GM12878 (cell line): ENCODE measurements at regions not wholly inside any gene's neighbourhood (a gene's known extent, or its start where the extent isn't known, plus 50 kb on each side); places are given as distances from the start of the nearest gene placed in this dataset.

Source experiments
- ATAC-seq: fragments of 200-7000 bp; cut with Tn5 transposase; 3 replicates; pipeline ENCODE4 v1.9.1; 2020; ENCODE audit warnings: mild to moderate bottlenecking, moderate library complexity
- BruUV-seq: library from RNA; stranded (reverse); fragments of 400-500 nt; replicated peaks from 2 replicates; lab custom pipeline; 2021; lab: Mats Ljungman, UMichigan
- CTCF ChIA-PET: fragments of 300-600 bp; sonication (Branson Sonifier 250); formaldehyde crosslinking; extraction: SDS; loops from one replicate; lab custom pipeline; 2021; ENCODE audit warnings: inconsistent platforms; lab: Yijun Ruan, JAX
- POLR2A ChIA-PET: fragments of 350-600 bp; formaldehyde crosslinking; extraction: SDS; loops from one replicate; lab custom pipeline; 2021; ENCODE audit warnings: inconsistent platforms; lab: Charles Lee
- RAD21 ChIA-PET: fragments of 300-600 bp; sonication (Branson Sonifier 250); formaldehyde crosslinking; loops from one replicate; lab custom pipeline; 2023; ENCODE audit warnings: antibody characterized with exemption; ENCODE audit not compliant: unreplicated experiment; lab: Charles Lee
- SMC1A ChIA-PET: fragments of 300-600 bp; sonication (Branson Sonifier 250); formaldehyde crosslinking; loops from one replicate; lab custom pipeline; 2023; ENCODE audit not compliant: unreplicated experiment, uncharacterized antibody; lab: Charles Lee
- DNase-seq: peaks from one replicate; pipeline ENCODE4 v3.0.0-alpha.2; 2011; ENCODE audit warnings: low read depth, low spot score
- FAIRE-seq: peaks from 3 replicates; lab custom pipeline; 2011; peaks lifted over from hg19 to GRCh38; lab: Jason Lieb, UNC
- H2AFZ ChIP-seq: 2 replicates; pipeline ENCODE4 v1.6.0; 2011; ENCODE audit warnings: low read depth, low read length, control low read depth; ENCODE audit not compliant: control insufficient read depth
- H3K27ac ChIP-seq: 2 replicates; pipeline ENCODE4 v1.5.1; 2011; ENCODE audit warnings: control low read depth; ENCODE audit not compliant: control insufficient read depth, insufficient read depth
- H3K27me3 ChIP-seq, 2 experiments: replicated peaks in 1 of 2; 2 replicates each; pipeline versions ENCODE4 v1.6.0 to v1.6.1; 2011; ENCODE audit warnings: low read length in 1 of 2; ENCODE audit not compliant: control insufficient read depth in 2 of 2, insufficient read depth in 2 of 2
- H3K36me3 ChIP-seq, 2 experiments: 2 replicates each; pipeline ENCODE4 v1.5.1; 2011; ENCODE audit warnings: low read length in 1 of 2; ENCODE audit not compliant: control insufficient read depth in 2 of 2, insufficient read depth in 2 of 2
- H3K4me1 ChIP-seq: 2 replicates; pipeline ENCODE4 v1.6.1; 2011; ENCODE audit warnings: mild to moderate bottlenecking, low read length, moderate library complexity, mixed read lengths; ENCODE audit not compliant: control insufficient read depth, insufficient read depth
- H3K4me2 ChIP-seq: 2 replicates; pipeline ENCODE4 v1.6.0; 2011; ENCODE audit warnings: control low read depth; ENCODE audit not compliant: control insufficient read depth, insufficient read depth
- H3K4me3 ChIP-seq: fragments of 200-600 bp; sonication (generic); 2 replicates; pipeline ENCODE4 v1.5.1; 2016
- H3K79me2 ChIP-seq: 2 replicates; pipeline ENCODE4 v1.6.0; 2011; ENCODE audit warnings: low read length; ENCODE audit not compliant: control insufficient read depth, insufficient read depth
- H3K9ac ChIP-seq: 2 replicates; pipeline ENCODE4 v1.8.0; 2011; ENCODE audit warnings: low read length, control low read depth, mixed read lengths; ENCODE audit not compliant: control insufficient read depth, insufficient read depth
- H3K9me3 ChIP-seq: replicated peaks from 3 replicates; pipeline ENCODE4 v1.5.1; 2011; ENCODE audit warnings: mild to moderate bottlenecking, low read length; ENCODE audit not compliant: control insufficient read depth, insufficient read depth
- H4K20me1 ChIP-seq: 2 replicates; pipeline ENCODE4 v1.6.0; 2011; ENCODE audit not compliant: control insufficient read depth, insufficient read depth
- CBX5 ChIP-seq: sonication (generic); IDR thresholded peaks from 2 replicates; pipeline ENCODE4 v1.6.1; 2016; ENCODE audit warnings: low read depth, moderate library complexity, mild to moderate bottlenecking, inconsistent platforms
- CREB1 ChIP-seq: IDR thresholded peaks from 2 replicates; pipeline ENCODE4 v1.6.1; 2012; ENCODE audit warnings: low read depth, mild to moderate bottlenecking, inconsistent platforms
- HDAC6 ChIP-seq: fragments of 200-600 bp; sonication (generic); IDR thresholded peaks from one replicate; pipeline ENCODE4 v1.8.0; 2017; ENCODE audit warnings: antibody characterized with exemption; ENCODE audit not compliant: unreplicated experiment
- IKZF2 ChIP-seq, 2 experiments: fragments of 450-650 bp; IDR thresholded peaks; 2 replicates each; pipeline ENCODE4 v1.6.1; 2017; ENCODE audit warnings: mild to moderate bottlenecking in 2 of 2, moderate library complexity in 2 of 2
- LARP7 ChIP-seq: fragments of 450-650 bp; IDR thresholded peaks from 2 replicates; pipeline ENCODE4 v1.6.1; 2017; ENCODE audit warnings: mild to moderate bottlenecking
- MEF2A ChIP-seq: IDR thresholded peaks from 2 replicates; pipeline ENCODE4 v1.6.1; 2011; ENCODE audit warnings: low read depth, mild to moderate bottlenecking, low read length, moderate library complexity; ENCODE audit not compliant: insufficient read depth
- SUZ12 ChIP-seq: fragments of 200-600 bp; sonication (generic); IDR thresholded peaks from one replicate; pipeline ENCODE4 v1.6.1; 2018; ENCODE audit warnings: antibody characterized with exemption, mild to moderate bottlenecking; ENCODE audit not compliant: unreplicated experiment
- ZBED1 ChIP-seq: IDR thresholded peaks from 2 replicates; pipeline ENCODE4 v1.6.1; 2016; ENCODE audit warnings: borderline replicate concordance
- ZNF274 ChIP-seq: IDR thresholded peaks from one replicate; pipeline ENCODE4 v1.8.0; 2011; ENCODE audit not compliant: insufficient read length, insufficient read depth
- WGBS: methylation state at CpG from one replicate; pipeline ENCODE4 v1.1.6; 2016; ENCODE audit warnings: low lambda C conversion rate; ENCODE audit not compliant: insufficient replicate concordance, insufficient coverage; ENCODE audit errors: missing lambda C conversion rate; 5-methylcytosine and 5-hydroxymethylcytosine counted together
- in situ Hi-C: fragments of 300-500 bp; cut with MboI; formaldehyde crosslinking; loops from 9 replicates; pipeline ENCODE4 v1.14.3; 2018; ENCODE audit warnings: mixed read lengths
- intact Hi-C: fragments of 100-400 bp; cut with micrococcal nuclease; formaldehyde crosslinking; loops from one replicate; pipeline ENCODE4 v1.14.2; 2022; ENCODE audit not compliant: unreplicated experiment
- TF ChIP-seq, protein P1 (sequence below): fragments of 450-650 bp; formaldehyde crosslinking; IDR thresholded peaks from 2 replicates; pipeline ENCODE4 v1.4.0; 2020; ENCODE audit warnings: mild to moderate bottlenecking, moderate library complexity

- H3K27me3 ChIP-seq = no peaks in the 10 kb centered on the region
- no peak overlapping the region for H3K27ac ChIP-seq
- no peak for FAIRE-seq
- ChIA-PET SMC1A (no interaction called here), POLR2A (no interaction called here), CTCF (no interaction called here), RAD21 (no interaction called here)
- no peak overlapping the region for H3K4me3 ChIP-seq
- in situ Hi-C loops = no loop called here
- no TSS peak for BruUV-seq
- H3K9ac ChIP-seq = no peak overlapping the region
- no peak for ATAC-seq
- H3K4me1 ChIP-seq = no peaks in the 10 kb centered on the region
- DNase-seq = no peak
- 4% methylated on average over 5 of the region's 5 CpGs for WGBS
- H4K20me1 ChIP-seq = no peaks in the 10 kb centered on the region
- no peaks in the 10 kb centered on the region for H3K79me2 ChIP-seq
- H2AFZ ChIP-seq = no peak overlapping the region
- intact Hi-C loops = no loop called here
- H3K4me2 ChIP-seq = no peak overlapping the region
- no peak for TF ChIP-seq SUZ12
- TF ChIP-seq ZNF274 = no peak
- no peak for TF ChIP-seq CREB1
- no peak for TF ChIP-seq IKZF2 (IDR thresholded peaks at IDR 0.05)
- no peak for TF ChIP-seq ZBED1
- no peak for TF ChIP-seq MEF2A
- TF ChIP-seq, protein P1, sequence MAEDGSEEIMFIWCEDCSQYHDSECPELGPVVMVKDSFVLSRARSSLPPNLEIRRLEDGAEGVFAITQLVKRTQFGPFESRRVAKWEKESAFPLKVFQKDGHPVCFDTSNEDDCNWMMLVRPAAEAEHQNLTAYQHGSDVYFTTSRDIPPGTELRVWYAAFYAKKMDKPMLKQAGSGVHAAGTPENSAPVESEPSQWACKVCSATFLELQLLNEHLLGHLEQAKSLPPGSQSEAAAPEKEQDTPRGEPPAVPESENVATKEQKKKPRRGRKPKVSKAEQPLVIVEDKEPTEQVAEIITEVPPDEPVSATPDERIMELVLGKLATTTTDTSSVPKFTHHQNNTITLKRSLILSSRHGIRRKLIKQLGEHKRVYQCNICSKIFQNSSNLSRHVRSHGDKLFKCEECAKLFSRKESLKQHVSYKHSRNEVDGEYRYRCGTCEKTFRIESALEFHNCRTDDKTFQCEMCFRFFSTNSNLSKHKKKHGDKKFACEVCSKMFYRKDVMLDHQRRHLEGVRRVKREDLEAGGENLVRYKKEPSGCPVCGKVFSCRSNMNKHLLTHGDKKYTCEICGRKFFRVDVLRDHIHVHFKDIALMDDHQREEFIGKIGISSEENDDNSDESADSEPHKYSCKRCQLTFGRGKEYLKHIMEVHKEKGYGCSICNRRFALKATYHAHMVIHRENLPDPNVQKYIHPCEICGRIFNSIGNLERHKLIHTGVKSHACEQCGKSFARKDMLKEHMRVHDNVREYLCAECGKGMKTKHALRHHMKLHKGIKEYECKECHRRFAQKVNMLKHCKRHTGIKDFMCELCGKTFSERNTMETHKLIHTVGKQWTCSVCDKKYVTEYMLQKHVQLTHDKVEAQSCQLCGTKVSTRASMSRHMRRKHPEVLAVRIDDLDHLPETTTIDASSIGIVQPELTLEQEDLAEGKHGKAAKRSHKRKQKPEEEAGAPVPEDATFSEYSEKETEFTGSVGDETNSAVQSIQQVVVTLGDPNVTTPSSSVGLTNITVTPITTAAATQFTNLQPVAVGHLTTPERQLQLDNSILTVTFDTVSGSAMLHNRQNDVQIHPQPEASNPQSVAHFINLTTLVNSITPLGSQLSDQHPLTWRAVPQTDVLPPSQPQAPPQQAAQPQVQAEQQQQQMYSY (CRISPR knock-in tag) = no peak
- no peak for TF ChIP-seq HDAC6
- TF ChIP-seq CBX5 = no peak
- TF ChIP-seq LARP7 = no peak
- H3K36me3 ChIP-seq = no peaks in the 10 kb centered on the region
- no peaks in the 10 kb centered on the region; the same call in 2 of the 3 replicates for H3K9me3 ChIP-seq
These were observed 114.5 kb upstream of the SALL3 start for GRCh38 chr18:78865056-78865598.
